ENCODE measurements at regions not wholly inside any gene's neighbourhood (a gene's known extent, or its start where the extent isn't known, plus 50 kb on each side); places are given as distances from the start of the nearest gene placed in this dataset.

- Histone ChIP-seq H3K4me3 (no peak overlapping the region), H3K9me1 (ENCODE audit: control insufficient read depth, insufficient read depth, low read length) (no peaks in the 10 kb centered on the region), H3K4me1 (replicated peaks in 1 of 2; ENCODE audit: control insufficient read depth in 2 of 2, insufficient read depth in 2 of 2, low read length in 2 of 2) (no peaks in the 10 kb centered on the region), H3K36me3 (ENCODE audit: control insufficient read depth, insufficient read depth, low read length) (no peaks in the 10 kb centered on the region), H3K27ac (ENCODE audit: extremely low read depth, low read depth, low read length) (no peak overlapping the region), H2AFZ (ENCODE audit: low read depth, low read length) (no peak overlapping the region), H4K20me1 (replicated peaks; ENCODE audit: control insufficient read depth, insufficient read depth, low read length) (no peaks in the 10 kb centered on the region), H3K27me3 (ENCODE audit: control insufficient read depth in 2 of 2, insufficient read depth in 2 of 2, low read length in 2 of 2) (no peaks in the 10 kb centered on the region), H3K79me2 (ENCODE audit: control insufficient read depth, insufficient read depth, low read length) (no peaks in the 10 kb centered on the region), H3K9ac (ENCODE audit: insufficient read depth in 1 of 2, low read depth in 2 of 2, low read length in 2 of 2) (no peak overlapping the region), H3K4me2 (ENCODE audit: insufficient read depth, low read length) (no peak overlapping the region), H3K9me3 (replicated peaks; ENCODE audit: control insufficient read depth, insufficient read depth, low read depth, low read length) (no peaks in the 10 kb centered on the region)
- CTCF ChIA-PET (ENCODE audit: low intra/inter-chr PET ratio), result no interaction called here
- TF ChIP-seq FOS (IDR thresholded peaks at IDR 0.05; ENCODE audit: extremely low read depth, insufficient read length) (no peak), DLX4 (CRISPR knock-in tag; IDR thresholded peaks at IDR 0.05) (no peak), AFF1 (IDR thresholded peaks at IDR 0.05; ENCODE audit: low read depth in 1 of 2, partially characterized antibody in 2 of 2) (no peak), PCBP2 (IDR thresholded peaks at IDR 0.05; ENCODE audit: low read depth, low read length, poor library complexity, severe bottlenecking) (no peak), ZNF512 (tag; IDR thresholded peaks at IDR 0.05) (no peak), TGIF2 (CRISPR knock-in tag; IDR thresholded peaks at IDR 0.05) (no peak), ARNT (IDR thresholded peaks at IDR 0.05) (no peak), NFXL1 (CRISPR knock-in tag; IDR thresholded peaks at IDR 0.05) (no peak), DEAF1 (CRISPR knock-in tag; IDR thresholded peaks at IDR 0.05) (no peak), BRF1 (IDR thresholded peaks at IDR 0.05; ENCODE audit: borderline replicate concordance, extremely low read depth, insufficient read length) (no peak)
- no peak for ATAC-seq
- no peak for DNase-seq (ENCODE audit: extremely low read depth in 1 of 4, low spot score in 3 of 4)
- WGBS (ENCODE audit: insufficient coverage, low coverage, missing lambda C conversion rate), result 50% methylated on average over 1 of the region's 1 CpG
- BruUV-seq (replicated peaks), result no TSS peak
- FAIRE-seq, result no peak
- POLR2A ChIA-PET, result interaction anchor here (1.7 kb wide), 1 partner anchor 11 kb away, joined by 4 read pairs; no protein-coding TSS in a partner anchor
- in situ Hi-C loops (cut with MboI) (no loop called here), intact Hi-C loops (cut with micrococcal nuclease) (no loop called here)
Observed at GRCh38 chr1:194644528-194644927, 1458.1 kb upstream of the B3GALT2 start.

Measured in K562 (cell line).